GM18505 (cell line): ENCODE measurements at regions not wholly inside any gene's neighbourhood (a gene's known extent, or its start where the extent isn't known, plus 50 kb on each side); places are given as distances from the start of the nearest gene placed in this dataset.

Experiments
- ATAC-seq: cut with Tn5 transposase; IDR thresholded peaks from one replicate; pipeline ENCODE4 v1.9.1; 2021; ENCODE audit not compliant: unreplicated experiment
- POLR2A ChIP-seq: IDR thresholded peaks from 4 replicates; pipeline ENCODE4 v1.6.1; 2011; ENCODE audit warnings: borderline replicate concordance; ENCODE audit not compliant: insufficient read depth, insufficient read length; ENCODE audit errors: extremely low read depth

DNA sequence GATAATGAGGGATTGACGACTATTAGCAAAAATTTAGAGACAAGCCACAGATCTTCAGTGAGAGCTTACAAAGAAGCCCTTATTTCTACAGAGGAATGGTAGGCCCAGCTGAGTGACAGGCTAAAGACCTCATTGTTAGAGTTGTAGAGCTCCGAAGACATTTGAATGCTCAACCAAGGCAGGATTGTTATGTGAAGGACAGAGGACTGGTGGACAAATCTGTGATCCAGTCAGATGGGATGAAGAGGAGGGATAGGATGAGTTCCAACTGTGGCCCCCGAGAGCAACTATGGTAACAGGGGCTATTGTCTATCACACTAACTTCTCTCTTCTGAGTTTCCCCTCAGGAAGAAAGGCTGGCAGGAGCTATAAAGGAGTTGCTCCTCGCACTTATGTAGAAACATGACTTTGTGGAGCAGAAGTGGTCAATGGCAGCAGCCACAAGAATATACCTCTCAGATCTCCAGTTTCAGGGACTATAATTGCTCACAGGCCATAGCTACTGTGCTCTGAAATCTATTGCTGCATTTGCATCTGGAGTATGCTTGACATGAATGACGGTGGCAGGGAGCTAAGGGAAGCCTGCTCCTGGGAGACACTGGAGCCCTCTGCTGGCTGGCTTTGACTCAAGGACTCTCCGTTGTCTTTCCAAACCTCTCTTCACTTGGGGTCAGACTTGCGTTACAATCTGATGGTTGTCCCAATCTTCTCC is 50.3 kb upstream of the GREB1L start:
- no peak for TF ChIP-seq POLR2A
- no peak for ATAC-seq
